DMS153 (cell line): ENCODE measurements at regions not wholly inside any gene's neighbourhood (a gene's known extent, or its start where the extent isn't known, plus 50 kb on each side); places are given as distances from the start of the nearest gene placed in this dataset.

Experiments
- DNase-seq: peaks from one replicate; lab custom pipeline; 2025; lab: John Stamatoyannopoulos, UW

DNA sequence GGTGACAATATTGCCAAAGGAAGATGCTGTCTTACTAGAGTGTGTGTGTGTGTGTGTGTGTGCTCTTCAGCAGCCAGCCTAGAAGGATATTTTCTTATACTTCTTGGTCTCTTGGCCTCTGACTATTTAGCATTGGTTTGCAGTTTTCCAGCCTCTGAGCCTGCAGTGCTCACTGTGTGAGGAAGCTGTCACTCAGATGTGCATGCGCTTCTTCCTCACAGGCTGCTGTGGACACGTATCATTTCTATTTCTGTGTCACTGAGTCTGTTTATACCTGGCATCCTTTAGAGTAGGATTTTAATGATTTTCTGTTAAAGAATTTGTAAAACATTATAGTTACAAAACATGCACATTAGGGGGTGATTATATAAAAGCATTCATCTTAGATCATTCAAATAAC is 83.3 kb downstream of the ALDH8A1 start:
- DNase-seq, result no peak

- no peak for DNase-seq
Measured at GRCh38 chr6:134864558-134864957, 85.3 kb downstream of the ALDH8A1 start.

DNA sequence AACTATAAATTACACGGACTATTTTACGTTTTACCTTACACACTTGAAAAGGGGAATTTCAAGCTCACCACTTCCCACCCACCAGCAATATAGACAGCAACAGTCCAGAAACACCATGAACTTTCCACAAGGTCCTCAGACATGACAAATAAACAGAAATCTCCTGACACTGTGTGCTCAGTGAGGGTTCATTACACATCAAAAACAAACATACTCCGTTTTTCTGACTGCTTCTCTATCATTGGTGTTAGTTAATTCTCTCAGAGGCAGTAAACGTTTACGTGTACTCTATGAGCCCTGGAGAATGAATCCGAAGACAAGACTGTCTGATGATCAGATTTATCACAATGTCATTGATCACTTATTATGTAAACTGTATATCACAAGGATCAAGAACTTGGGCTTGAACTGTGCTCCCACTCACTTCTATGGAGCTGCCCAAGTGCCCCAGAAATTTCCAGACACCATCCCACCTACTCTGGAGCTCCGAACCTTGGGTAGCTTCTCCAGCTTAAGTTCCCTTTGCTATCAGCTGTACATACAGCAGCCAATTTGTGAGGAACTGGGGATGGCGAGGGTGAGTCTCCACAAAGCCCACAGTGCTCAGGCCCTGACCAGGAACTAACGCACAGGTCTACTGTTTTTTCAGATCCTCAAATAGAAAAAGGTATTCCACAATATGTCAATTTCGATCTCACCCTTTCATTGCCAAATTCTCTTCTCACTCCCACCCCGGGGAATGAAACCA is 86.0 kb downstream of the ALDH8A1 start:
- no peak for DNase-seq

GRCh38 chr6:134854366-134854765 is 95.5 kb downstream of the ALDH8A1 start:
- DNase-seq, result no peak

DNA sequence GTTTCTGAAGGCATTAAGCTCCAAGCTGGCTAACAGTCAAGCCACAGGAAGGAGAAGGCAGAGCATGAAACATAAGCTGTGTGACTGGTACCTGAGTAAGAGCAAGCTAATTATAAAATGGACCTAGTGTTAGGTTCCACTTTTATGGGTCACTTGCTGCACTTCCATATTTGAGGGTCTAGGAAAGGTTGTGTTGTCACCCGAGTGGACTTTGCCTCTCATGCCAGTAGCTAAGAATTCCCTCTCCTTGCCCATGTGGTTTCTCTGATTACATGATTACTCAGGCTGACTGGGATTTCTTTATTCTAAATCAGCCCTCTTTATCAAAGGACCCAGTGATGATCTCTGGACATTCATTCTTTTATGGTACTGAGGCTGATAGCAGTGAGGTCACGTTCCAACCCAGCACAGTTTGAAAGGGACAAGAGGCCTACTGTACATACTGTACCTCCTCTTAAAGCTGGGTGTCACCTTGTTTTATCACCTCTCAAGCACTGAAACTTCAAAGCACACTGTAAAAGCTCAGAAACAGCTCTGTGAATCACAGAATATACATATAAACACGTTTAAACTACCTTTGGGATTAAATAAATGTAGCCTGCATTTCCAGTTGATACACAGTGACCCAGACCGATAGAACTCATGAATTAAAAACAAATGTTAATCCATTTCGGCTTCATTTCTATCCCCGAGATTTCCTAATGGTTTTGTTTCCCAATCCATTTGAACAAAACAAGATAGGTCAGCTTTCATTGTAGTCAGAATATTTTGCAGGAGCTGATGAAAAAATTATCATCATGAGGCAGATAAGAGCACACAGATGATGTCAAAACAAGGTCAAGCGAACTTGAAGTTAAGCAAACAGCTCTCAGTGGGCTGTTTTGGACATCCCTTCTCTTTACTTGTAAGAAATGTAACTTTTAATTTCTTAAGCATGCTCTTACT is 96.5 kb downstream of the ALDH8A1 start:
- DNase-seq, result no peak

DNA sequence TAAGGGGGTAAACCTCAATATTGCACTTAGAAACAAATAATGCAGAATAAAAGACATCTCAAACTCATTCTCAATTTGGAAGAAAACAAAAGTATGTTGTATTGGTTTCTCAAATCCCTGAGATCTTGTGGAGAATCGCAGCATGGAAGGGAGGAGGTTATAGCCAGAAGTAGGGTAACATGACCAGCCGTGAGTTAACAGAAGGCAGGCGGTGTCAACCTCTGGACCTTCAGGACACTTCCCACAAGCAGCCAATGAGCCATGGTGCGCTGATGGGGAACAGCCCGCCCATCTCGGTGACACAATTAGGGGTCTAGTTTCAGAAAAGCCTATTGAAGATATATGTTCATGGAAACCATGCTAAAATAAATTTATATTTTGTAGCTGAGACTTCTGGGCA is 98.4 kb downstream of the ALDH8A1 start:
- no peak for DNase-seq

DNA sequence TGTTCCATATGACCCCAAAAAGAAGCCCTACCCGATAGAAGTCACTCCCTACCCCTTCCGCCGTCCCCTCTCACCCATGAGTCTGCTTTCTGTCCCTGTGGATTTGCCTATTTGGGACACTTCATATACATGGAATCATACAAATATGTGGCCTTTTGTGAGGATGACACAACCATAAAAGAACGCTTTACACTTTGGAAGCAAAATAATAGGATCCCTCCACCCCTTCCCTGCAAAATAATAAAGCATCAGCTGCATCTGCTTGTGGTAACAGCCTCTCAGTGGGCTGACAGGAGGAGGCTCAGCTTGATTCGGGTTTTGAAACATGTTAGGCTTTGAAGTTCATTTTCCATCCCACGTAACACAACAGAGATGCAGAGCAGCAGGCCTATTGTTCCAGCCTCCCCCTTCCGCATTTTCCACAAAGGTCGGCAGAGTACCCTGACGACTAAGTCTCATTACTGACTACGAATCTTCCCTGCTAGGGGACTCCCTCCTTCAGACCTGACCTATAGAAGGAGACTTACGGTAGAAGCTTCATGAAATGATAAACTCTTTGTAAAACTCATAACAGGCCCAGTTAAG is 99.1 kb downstream of the ALDH8A1 start:
- DNase-seq, result no peak

- DNase-seq, result no peak
Measured at GRCh38 chr6:134849920-134850447, 99.9 kb downstream of the ALDH8A1 start.

DNA sequence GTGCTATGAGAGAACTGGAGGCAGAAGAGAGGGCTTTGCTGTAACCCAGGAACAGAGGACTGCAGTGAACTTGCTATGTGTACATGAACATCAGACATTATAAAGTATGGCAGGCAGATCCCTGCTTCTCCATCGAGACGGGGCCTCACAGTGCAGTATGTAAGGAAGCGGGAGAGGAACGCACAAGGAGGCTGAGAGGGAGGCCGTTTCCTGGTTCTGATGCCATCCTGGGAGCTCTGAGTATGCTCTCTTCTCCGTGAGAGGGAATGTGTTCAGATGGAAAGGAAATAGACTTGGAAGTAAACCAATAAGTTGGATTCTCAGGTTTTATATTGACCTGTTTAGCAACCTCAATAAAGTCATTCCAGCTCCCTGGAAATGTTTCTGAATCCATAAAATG is 101.8 kb downstream of the ALDH8A1 start:
- DNase-seq, result no peak

DNA sequence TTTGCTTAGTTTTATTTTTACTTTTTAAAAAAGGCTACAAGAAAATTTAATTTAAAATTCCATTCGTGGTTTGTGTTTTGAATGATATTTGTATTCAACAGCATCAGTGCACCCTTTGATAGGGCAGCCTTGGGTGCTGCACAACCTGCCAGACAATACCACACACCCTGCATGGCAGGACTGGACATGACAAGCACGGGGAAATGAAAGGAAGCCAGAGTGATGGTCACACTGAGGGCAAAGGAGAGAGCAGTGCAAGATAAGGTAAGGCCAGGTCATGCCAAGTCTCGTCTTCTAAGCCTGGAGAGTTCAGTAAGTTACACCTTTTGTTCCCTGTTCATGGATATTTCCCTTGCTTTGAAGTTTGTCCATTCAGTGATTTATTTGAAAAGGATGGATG is 103.0 kb downstream of the ALDH8A1 start:
- no peak for DNase-seq

GRCh38 chr6:134846031-134846430 is 103.9 kb downstream of the ALDH8A1 start:
- no peak for DNase-seq

- DNase-seq, result no peak
Measured at GRCh38 chr6:134844120-134844519, 105.8 kb downstream of the ALDH8A1 start.

- DNase-seq, result no peak
Measured at GRCh38 chr6:134840086-134840867, 109.6 kb downstream of the ALDH8A1 start.

- DNase-seq, result no peak
Measured at GRCh38 chr6:134835993-134836392, 113.9 kb downstream of the ALDH8A1 start.

DNA sequence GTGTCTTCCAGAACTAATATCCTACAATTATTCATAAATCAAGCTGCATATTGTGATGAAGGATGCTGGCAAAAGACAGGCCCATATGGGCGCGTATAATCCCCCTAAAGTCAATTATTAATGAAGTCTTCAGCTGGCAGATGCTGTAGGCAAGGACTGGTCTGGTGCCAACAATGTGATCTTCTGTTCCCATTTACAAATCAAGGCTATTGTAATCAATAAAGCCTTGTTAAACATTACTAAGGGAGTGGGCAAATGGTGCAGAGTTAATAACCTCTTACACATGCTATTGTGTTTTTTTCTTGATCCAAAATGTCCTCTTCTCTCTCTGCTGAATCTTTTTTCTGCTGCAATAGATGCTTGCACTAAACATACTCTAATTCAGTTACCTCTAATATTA is 119.0 kb downstream of the ALDH8A1 start:
- no peak for DNase-seq

- no peak for DNase-seq
Measured at GRCh38 chr6:134830194-134830593, 119.7 kb downstream of the ALDH8A1 start.

DNA sequence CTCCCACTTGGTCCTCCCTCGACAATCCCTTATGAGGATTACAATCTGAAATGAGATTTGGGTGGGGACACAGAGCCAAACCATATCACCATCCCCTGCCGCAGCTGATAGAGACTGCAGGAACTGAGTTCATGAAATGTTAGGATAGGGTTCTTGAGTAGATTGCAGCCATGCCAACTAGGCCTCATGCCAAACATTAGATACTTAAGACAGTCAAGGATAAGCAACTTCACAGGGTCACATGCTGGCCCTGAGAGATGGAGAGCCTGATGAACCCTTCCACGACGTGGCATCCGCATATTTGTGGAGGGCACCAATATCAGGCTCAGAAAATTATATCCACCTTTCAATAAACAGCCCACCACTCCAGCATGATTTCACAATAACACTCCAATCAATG is 121.3 kb downstream of the ALDH8A1 start:
- DNase-seq, result no peak

DNA sequence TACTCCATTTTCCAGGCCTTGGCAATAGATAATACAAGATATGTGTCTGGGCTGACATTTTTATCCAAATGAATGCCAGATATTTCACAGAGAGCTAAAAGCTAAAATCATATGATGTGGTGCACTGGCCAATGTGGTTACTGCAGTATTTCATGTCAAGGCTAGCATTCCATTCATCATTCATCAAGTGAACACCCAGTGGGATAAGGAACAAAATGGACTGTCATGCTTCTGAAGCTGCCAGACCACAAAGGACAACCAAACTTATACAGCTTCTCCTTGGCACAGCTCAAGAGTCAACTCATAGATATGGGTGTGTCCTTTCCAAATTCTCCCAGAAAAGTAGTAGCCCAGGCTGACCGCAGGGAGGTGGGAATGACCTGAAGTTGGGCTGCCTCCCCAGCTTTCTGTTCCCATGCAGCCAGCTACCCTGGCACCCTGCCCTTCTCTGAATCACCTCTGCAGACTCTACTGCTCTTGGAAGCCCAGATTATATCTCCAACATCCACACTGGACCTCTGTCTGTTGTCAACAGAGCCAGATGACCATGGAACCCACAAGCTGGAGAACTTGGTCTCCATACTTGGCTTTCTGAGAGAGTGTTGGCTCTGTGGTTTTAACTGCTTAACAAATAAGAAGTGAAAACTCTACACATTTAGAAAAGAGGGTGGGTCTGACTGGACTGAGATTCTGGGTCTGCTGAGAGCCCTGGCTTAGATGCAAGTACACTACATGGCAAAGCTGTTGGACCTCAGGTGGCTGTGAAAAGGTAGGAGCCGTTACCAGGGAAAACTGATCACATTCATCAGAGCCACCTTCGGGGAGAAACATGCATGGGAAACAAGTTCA is 122.8 kb downstream of the ALDH8A1 start:
- no peak for DNase-seq

DNA sequence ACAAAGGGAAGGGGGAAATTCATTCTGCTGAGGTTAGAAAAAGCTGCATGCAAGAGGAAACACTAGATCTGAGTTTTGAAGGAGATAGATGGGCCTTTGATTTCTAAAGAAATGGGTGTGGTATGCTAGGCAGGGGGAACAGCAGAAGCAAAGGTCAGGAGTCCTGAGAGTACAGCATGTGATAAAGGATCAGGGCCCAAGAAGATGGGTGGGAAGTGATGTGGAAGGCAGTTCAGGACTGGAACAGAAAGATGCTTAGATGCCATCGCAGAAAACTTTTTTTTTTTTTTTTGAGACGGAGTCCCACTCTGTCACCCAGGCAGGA is 126.2 kb downstream of the ALDH8A1 start:
- no peak for DNase-seq

- peak; percentile 45 for DNase-seq
Measured at GRCh38 chr6:134822920-134823709, 126.8 kb downstream of the ALDH8A1 start.
